Stimulated activated effector memory CD8-positive, alpha-beta T cell treated with anti-CD3 and anti-CD28 coated beads, Interleukin-12 subunit alpha, Interleukin-12 subunit beta, amount 100 ng/mL, for 72 hours (primary cell): ENCODE measurements at regions not wholly inside any gene's neighbourhood (a gene's known extent, or its start where the extent isn't known, plus 50 kb on each side); places are given as distances from the start of the nearest gene placed in this dataset.

Experiments used
- ATAC-seq: fragments of 150-1000 bp; cut with Tn5 transposase; 2 replicates; pipeline ENCODE4 v1.10.0; 2021
- DNase-seq, 2 donors: peaks; one replicate each; pipeline ENCODE4 v3.0.0; 2021 to 2022; ENCODE audit warnings: low spot score in 2 of 2
- H3K27ac Mint-ChIP-seq: one replicate; pipeline ENCODE4 v1.8.0; 2022; ENCODE audit warnings: mild to moderate bottlenecking, mixed read lengths
- H3K36me3 Mint-ChIP-seq: one replicate; pipeline ENCODE4 v1.8.0; 2022; ENCODE audit warnings: mild to moderate bottlenecking, mixed read lengths
- H3K4me1 Mint-ChIP-seq: one replicate; pipeline ENCODE4 v1.8.0; 2022; ENCODE audit warnings: mixed read lengths
- H3K4me3 Mint-ChIP-seq: one replicate; pipeline ENCODE4 v1.8.0; 2022; ENCODE audit warnings: mild to moderate bottlenecking, mixed read lengths
- H3K9me3 Mint-ChIP-seq: one replicate; pipeline ENCODE4 v1.8.0; 2022; ENCODE audit warnings: mixed read lengths

DNA sequence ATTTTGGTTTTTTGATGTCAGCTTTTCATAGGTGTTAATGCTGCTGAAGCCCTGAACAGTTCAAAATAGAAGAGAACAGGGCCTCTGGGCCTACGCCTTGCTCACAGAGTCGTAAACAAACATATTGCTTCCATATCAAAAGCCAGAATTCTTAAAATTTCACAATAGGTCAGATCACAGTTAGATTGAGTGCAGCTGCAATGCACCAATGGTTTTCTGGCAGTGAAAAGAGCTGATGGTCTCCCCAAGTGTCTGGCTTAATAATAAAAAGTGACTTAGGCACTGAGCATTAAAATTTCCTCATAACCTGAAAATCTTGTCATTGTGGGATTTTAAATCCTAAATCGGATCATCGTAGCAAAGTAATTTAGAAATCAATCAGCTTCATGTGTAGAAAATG is 493.0 kb downstream of the CAAP1 start:
- Mint-ChIP-seq H3K9me3 (peaks cover 16% of the 10 kb centered on the region), H3K4me3 (no peak overlapping the region), H3K4me1 (no peaks in the 10 kb centered on the region), H3K36me3 (no peaks in the 10 kb centered on the region), H3K27ac (no peak overlapping the region)
- DNase-seq = no peak
- ATAC-seq = no peak

DNA sequence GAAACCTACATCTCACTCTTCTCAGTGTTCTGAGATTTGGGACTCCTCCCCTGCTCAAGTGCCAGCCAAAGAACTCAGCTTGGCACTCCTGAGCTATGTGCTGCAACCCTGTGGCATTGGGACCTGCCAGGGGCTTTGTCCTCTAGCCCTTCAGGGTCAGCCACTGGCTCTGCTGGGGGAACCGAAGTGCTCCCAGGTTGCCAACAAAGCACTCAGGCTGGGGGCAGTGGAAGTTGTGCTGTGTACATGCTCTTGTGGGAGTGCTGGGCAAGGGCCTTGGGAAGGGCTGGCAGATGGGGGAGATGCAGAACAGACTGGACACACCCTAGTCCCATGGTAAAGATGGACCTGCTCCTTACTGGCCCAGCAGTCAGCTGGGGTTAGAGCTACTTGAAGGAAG is 498.6 kb downstream of the CAAP1 start:
- ATAC-seq (no peak), DNase-seq (no peak)
- no peak overlapping the region for H3K4me3 Mint-ChIP-seq
- no peaks in the 10 kb centered on the region for H3K36me3 Mint-ChIP-seq
- H3K4me1 Mint-ChIP-seq = no peaks in the 10 kb centered on the region
- H3K27ac Mint-ChIP-seq = no peak overlapping the region
- H3K9me3 Mint-ChIP-seq = peaks cover 16% of the 10 kb centered on the region

DNA sequence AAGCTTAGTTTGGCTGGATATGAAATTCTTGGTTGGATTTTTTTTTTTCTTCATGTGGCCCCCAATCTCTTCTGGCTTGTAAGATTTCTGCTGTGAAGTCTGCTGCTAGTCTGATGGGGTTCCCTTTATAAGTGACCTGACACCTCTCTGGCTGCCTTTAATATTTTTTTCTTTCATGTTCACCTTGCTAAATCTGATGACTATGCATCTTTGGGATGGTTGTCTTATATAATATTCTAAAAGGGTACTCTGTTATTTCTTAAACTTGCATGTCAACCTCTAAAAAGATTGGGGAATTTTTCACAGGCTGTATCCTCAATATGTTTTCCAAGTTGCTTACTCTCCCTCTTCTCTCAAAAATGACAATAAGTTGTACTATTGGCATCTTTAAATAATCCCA is 500.0 kb downstream of the CAAP1 start:
- Mint-ChIP-seq H3K4me3 (no peak overlapping the region), H3K27ac (no peak overlapping the region), H3K9me3 (peaks cover 15% of the 10 kb centered on the region), H3K36me3 (no peaks in the 10 kb centered on the region), H3K4me1 (no peaks in the 10 kb centered on the region)
- no peak for DNase-seq
- ATAC-seq = no peak

DNA sequence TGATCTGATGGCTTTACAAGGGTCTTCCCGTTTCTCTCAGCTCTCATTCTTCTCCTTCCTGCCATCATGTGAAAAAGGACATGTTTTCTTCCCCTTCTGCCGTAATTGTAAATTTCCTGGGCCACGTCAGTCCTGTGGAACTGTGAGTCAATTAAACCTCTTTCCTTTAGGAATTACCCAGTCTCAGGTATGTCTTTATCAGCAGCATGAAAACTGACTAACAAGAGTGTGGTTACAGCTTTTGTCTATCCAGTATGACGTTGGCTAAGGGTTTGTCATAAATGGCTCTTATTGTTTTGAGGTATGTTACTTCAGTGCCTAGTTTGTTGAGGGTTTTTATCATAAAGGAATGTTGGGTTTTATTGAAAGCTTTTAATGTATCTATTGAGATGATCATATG is 501.6 kb downstream of the CAAP1 start:
- Mint-ChIP-seq H3K4me1 (no peaks in the 10 kb centered on the region), H3K27ac (no peak overlapping the region), H3K36me3 (no peaks in the 10 kb centered on the region), H3K4me3 (no peak overlapping the region), H3K9me3 (peaks cover 17% of the 10 kb centered on the region)
- DNase-seq (no peak), ATAC-seq (no peak)

DNA sequence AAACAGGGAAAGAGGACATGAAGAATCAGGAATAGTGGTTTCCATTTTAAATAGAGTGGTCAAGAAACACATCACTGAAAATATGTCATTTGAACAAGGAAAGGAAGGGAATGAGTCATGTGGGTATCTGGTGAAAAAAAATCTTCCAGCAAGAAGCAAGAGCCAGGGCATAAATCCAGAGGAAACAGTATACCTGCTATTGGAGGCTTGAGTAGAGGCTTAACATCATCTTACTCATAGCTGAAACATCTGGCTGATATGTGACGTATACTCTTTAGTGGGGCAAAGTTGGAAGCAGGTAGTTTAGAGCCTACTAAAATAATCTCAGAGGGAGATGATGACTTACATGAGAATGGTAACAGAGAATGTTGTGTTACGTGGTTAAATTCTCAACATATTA is 517.2 kb downstream of the CAAP1 start:
- DNase-seq = no peak
- no peak for ATAC-seq
- H3K4me3 Mint-ChIP-seq = no peak overlapping the region
- peaks cover 19% of the 10 kb centered on the region for H3K9me3 Mint-ChIP-seq
- H3K27ac Mint-ChIP-seq = no peak overlapping the region
- H3K36me3 Mint-ChIP-seq = no peaks in the 10 kb centered on the region
- no peaks in the 10 kb centered on the region for H3K4me1 Mint-ChIP-seq

DNA sequence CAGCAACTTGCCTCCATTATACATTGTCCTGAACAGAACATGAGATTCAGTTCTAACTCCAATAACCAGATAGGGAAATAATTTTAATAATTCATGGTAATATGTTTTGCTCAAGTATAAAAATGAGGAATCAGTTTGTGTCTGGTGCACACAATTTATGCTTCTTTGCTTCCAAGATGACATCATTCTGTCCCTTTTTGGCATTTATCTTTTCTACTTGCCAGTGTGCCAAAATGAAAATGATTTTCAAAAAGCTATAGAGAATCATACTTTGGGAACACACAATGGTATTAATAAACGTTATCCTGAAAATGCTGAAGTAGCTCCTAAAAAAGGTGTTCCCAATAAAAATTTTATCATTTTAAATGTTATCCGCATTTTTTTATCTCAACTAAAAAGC is 519.0 kb downstream of the CAAP1 start:
- DNase-seq = no peak

DNA sequence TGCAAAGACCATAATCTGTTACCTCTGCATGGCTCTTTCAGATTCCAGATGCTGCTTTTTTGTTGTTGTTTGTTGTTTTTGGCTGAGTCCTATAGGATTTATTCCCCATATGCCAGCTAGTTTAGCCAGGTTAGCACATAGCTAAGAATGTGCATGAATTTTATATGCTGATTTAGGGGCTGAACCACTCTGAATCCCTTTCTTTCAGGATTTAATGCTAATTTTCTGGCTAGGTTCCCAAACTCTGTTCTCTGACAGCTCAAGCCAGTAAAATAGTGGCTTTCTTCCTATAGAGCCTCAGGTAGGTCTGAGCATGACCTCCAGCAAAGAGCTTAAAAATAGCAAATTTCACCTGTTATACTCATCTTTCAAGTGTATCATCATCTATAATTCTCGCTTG is 521.4 kb downstream of the CAAP1 start:
- DNase-seq (no peak), ATAC-seq (no peak)
- no peaks in the 10 kb centered on the region for H3K36me3 Mint-ChIP-seq
- H3K4me1 Mint-ChIP-seq = no peaks in the 10 kb centered on the region
- no peak overlapping the region for H3K4me3 Mint-ChIP-seq
- peaks cover 20% of the 10 kb centered on the region for H3K9me3 Mint-ChIP-seq
- H3K27ac Mint-ChIP-seq = no peak overlapping the region

More for the DNA sequence above, 519.0 kb downstream of the CAAP1 start:
- H3K4me1 Mint-ChIP-seq = no peaks in the 10 kb centered on the region
- no peak overlapping the region for H3K4me3 Mint-ChIP-seq
- no peak overlapping the region for H3K27ac Mint-ChIP-seq
- H3K36me3 Mint-ChIP-seq = no peaks in the 10 kb centered on the region
- no peak for ATAC-seq
- H3K9me3 Mint-ChIP-seq = peaks cover 20% of the 10 kb centered on the region

DNA sequence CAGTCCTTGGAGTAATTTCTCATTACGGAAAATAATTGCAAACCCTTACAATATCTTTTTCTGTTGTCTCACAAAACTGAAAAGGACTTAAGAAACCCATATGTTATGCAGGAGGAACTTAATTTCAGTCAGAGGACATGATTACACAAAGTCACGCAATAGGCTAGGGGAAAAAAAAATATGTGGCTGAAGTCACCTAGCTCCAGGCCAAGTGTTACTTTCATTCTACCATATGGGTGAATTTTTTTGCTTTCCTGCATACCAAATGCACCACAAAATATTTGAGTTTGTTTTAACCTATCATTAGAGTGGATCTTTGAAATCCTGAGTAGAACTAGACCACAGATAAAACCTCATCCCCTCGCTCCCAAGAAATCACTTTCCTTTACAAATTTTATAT is 523.5 kb downstream of the CAAP1 start:
- H3K9me3 Mint-ChIP-seq = peaks cover 14% of the 10 kb centered on the region
- H3K36me3 Mint-ChIP-seq = no peaks in the 10 kb centered on the region
- H3K4me1 Mint-ChIP-seq = no peaks in the 10 kb centered on the region
- H3K4me3 Mint-ChIP-seq = no peak overlapping the region
- DNase-seq (no peak), ATAC-seq (no peak)
- H3K27ac Mint-ChIP-seq = no peak overlapping the region

DNA sequence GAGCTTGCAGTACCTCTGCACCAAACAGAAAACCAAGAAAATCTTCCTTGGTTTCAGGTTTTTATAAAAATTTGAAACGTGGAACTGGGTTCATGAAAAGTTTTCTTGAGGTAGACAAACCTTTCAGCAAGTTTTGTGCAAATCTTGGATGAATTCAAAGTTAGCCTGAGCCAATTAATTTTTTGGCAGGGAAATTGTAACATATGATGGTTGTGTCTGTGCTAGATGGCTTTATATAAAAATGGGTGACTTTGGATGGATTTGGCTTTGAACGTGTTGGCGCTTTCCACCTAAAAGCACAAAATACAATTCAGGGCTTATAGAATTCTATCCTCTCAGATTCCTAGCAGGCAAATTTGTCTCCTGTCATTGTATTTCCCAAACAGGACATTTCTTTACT is 524.4 kb downstream of the CAAP1 start:
- DNase-seq (no peak), ATAC-seq (no peak)
- Mint-ChIP-seq H3K9me3 (peaks cover 14% of the 10 kb centered on the region), H3K27ac (no peak overlapping the region), H3K4me1 (no peaks in the 10 kb centered on the region), H3K4me3 (no peak overlapping the region), H3K36me3 (no peaks in the 10 kb centered on the region)

DNA sequence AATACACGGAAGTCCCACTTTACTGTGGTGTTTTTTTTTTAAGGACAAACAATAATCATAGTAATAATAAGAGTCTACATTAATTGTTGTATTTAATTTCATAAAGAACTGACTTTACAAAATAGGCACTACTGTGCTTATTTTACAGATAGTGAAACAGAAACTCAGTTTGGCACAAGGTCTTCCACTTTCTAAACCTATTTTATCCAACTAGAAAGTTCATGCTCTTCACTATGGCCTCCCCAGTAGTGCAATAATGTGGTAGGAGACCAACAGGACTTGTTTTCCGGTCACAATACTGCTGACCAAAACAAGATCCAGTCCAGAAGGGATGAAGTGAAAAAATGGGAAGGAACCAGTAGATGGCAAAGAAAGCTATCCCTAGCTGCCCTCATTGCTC is 531.6 kb downstream of the CAAP1 start:
- no peaks in the 10 kb centered on the region for H3K4me1 Mint-ChIP-seq
- ATAC-seq (no peak), DNase-seq (no peak)
- no peaks in the 10 kb centered on the region for H3K36me3 Mint-ChIP-seq
- H3K27ac Mint-ChIP-seq = no peak overlapping the region
- peaks cover 11% of the 10 kb centered on the region for H3K9me3 Mint-ChIP-seq
- H3K4me3 Mint-ChIP-seq = no peak overlapping the region

DNA sequence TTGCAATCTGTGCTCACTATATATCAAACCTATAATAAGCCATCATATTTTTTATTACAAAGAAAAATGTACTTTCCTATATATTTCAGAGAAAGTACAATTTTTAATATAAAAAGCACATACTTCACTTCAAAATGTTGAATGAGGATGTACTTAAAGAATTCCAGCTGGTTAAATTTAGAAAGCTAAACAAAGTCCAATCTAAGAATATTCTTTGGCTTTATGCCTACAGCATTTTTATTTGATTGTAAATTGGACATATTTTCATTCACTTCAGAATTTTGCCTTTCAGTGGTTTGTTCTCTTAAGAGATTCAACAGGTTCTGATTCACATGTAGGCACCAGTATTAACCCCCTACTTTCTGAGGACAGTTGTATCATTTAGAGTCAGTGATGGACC is 533.8 kb downstream of the CAAP1 start:
- H3K4me3 Mint-ChIP-seq = no peak overlapping the region
- no peaks in the 10 kb centered on the region for H3K36me3 Mint-ChIP-seq
- DNase-seq (no peak), ATAC-seq (no peak)
- H3K9me3 Mint-ChIP-seq = peaks cover 8% of the 10 kb centered on the region
- no peaks in the 10 kb centered on the region for H3K4me1 Mint-ChIP-seq
- no peak overlapping the region for H3K27ac Mint-ChIP-seq

DNA sequence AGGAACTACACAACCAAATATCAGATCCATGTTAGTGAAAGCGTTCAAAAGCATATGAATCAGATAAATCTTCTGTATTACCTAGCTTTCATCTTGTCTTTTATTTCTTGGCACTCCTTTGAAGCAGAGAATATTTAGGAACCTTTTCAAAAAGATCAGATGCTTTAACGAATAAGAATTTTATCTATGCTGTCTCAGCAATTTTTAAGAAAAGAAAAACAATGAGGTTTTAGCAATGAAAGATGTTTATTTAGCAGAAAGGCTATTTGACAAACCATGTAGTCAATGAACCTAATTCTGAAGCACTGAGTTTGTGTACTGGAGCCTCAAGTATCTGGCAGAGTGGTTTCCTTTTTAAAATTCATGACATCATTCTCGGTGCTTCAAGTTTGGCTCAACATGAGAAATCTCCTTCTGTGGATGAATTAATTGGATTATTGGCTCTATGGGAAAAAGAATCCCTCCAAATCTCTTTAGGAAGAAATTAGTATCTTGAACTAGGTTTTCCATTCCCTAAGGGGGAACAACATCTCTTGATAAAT is 534.7 kb downstream of the CAAP1 start:
- Mint-ChIP-seq H3K27ac (no peak overlapping the region), H3K36me3 (no peaks in the 10 kb centered on the region), H3K4me1 (no peaks in the 10 kb centered on the region), H3K9me3 (peaks cover 11% of the 10 kb centered on the region), H3K4me3 (no peak overlapping the region)
- no peak for DNase-seq
- no peak for ATAC-seq

DNA sequence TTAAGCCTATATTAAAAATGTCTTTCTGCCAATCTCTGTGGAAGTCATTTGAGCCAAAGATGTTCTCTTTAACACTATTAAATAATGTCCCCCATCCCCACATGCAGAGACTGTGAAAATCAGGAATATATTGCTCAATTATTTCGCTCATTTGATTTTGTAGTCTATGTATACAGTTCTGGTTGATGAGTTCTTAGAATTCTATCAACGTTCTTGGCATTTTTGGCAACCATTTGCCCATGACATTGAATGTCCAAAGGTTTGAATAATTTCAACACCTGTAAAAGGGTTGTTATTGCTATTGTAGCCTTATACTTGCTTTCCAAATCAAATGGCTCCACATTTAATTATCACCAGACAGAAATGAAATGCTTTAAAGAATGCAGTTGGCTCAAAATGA is 536.1 kb downstream of the CAAP1 start:
- no peaks in the 10 kb centered on the region for H3K4me1 Mint-ChIP-seq
- H3K27ac Mint-ChIP-seq = no peak overlapping the region
- no peak overlapping the region for H3K4me3 Mint-ChIP-seq
- peaks cover 7% of the 10 kb centered on the region for H3K9me3 Mint-ChIP-seq
- ATAC-seq = no peak
- no peaks in the 10 kb centered on the region for H3K36me3 Mint-ChIP-seq
- no peak for DNase-seq

DNA sequence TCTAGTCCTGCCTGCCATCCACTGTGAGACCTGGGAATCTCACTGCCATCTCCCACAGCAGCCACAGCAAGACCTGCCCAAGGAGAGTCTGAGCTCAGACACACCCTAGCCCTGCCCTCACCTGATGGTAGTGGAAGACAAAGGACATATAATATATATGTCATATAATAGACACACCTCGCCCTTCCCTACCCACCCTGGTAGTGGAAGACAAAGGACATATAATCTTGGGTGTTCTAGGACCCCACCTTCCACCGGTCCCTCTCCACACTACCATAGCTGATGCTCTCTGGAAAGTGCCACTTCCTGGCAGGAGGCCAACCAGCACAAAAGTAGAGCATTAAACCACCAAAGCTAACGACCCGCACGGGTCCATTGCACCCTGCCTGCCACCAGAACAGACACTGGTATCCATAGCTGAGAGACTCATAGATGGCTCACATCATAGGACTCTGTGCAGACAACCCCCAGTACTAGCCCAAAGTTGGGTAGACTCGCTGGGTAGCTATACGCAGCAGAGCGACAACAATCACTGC is 545.6 kb downstream of the CAAP1 start:
- Mint-ChIP-seq H3K36me3 (no peaks in the 10 kb centered on the region), H3K27ac (no peak overlapping the region), H3K9me3 (peaks cover 15% of the 10 kb centered on the region), H3K4me1 (no peaks in the 10 kb centered on the region), H3K4me3 (no peak overlapping the region)
- ATAC-seq (no peak), DNase-seq (no peak)

DNA sequence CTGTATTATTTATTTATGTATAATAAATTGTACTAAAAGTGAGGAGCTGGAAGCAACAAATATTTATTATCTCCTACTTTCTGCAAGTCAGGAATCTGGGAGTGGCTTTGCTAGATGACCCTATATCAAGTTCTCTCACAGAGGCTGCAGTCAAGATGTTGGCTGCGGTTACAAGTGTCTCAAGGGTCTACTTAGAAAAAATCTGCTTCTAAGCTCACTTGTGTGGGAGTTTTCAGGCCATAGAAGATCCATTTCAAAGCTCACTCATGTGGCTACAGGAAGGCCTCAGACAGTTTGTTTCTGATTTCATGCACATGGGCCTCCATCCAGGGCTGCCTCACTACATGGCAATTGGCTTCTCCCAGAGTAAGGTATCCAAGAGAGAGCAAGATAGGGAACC is 551.1 kb downstream of the CAAP1 start:
- no peak for DNase-seq
- no peak overlapping the region for H3K4me3 Mint-ChIP-seq
- no peaks in the 10 kb centered on the region for H3K36me3 Mint-ChIP-seq
- no peak overlapping the region for H3K27ac Mint-ChIP-seq
- H3K4me1 Mint-ChIP-seq = no peaks in the 10 kb centered on the region
- H3K9me3 Mint-ChIP-seq = peaks cover 21% of the 10 kb centered on the region
- no peak for ATAC-seq

DNA sequence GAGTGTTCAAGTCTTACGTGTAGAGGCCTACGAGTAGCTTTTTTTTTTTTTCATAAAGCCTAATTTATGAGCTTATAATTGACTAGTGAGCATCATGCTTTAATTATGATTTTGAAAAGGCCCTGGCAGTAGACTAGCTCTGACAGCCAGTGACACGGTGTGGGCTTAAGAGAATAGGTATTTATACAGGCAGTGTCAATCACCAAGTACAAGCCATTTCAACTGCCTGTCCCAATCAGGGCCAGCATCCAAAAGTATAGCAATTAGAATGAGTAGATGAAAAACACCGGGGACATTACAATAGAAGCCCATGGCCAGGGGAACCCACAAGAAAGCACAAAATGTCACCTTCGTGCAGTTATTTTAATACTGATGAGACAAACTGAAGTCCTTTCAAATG is 552.8 kb downstream of the CAAP1 start:
- ATAC-seq (no peak), DNase-seq (no peak)
- H3K4me3 Mint-ChIP-seq = no peak overlapping the region
- H3K27ac Mint-ChIP-seq = no peak overlapping the region
- no peaks in the 10 kb centered on the region for H3K4me1 Mint-ChIP-seq
- no peaks in the 10 kb centered on the region for H3K36me3 Mint-ChIP-seq
- peaks cover 16% of the 10 kb centered on the region for H3K9me3 Mint-ChIP-seq

DNA sequence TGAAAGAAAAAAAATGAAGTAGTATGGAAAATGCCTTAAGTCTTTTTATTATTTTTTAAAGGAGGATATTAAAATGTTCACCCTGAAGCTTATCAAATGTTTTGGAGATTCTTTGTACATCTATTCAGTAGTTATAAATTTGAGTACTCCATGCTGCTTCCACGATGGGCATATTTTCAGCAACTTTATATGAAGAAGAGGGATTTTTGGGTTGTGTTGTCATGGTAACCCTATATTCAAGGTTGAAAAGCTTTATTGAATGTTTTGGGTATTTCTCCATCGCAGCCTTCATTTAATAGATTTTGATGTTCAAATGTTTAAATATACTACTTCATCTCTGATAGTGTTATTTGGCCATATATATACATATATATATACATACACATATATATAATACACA is 557.5 kb downstream of the CAAP1 start:
- ATAC-seq = no peak
- no peak overlapping the region for H3K4me3 Mint-ChIP-seq
- H3K4me1 Mint-ChIP-seq = no peaks in the 10 kb centered on the region

More for the DNA sequence above, 557.5 kb downstream of the CAAP1 start:
- no peak for DNase-seq
- Mint-ChIP-seq H3K9me3 (peaks cover 11% of the 10 kb centered on the region), H3K27ac (no peak overlapping the region), H3K36me3 (no peaks in the 10 kb centered on the region)
